HepG2 (cell line): ENCODE measurements at regions not wholly inside any gene's neighbourhood (a gene's known extent, or its start where the extent isn't known, plus 50 kb on each side); places are given as distances from the start of the nearest gene placed in this dataset.

Experiments used
- ATAC-seq: fragments of 200-7000 bp; cut with Tn5 transposase; 3 replicates; pipeline ENCODE4 v1.9.1; 2020; ENCODE audit warnings: mild to moderate bottlenecking, moderate library complexity
- BruUV-seq: library from RNA; stranded (reverse); fragments of 400-500 nt; replicated peaks from 2 replicates; lab custom pipeline; 2021; lab: Mats Ljungman, UMichigan
- CTCF ChIA-PET: fragments of 300-600 bp; formaldehyde crosslinking; extraction: SDS; loops from one replicate; lab custom pipeline; 2021; ENCODE audit warnings: low total read pairs, inconsistent platforms, low intra/inter-chr PET ratio; lab: Yijun Ruan, JAX
- POLR2A ChIA-PET: fragments of 350-600 bp; sonication (Branson Sonifier 250); formaldehyde crosslinking; loops from one replicate; lab custom pipeline; 2020; ENCODE audit warnings: antibody characterized with exemption, inconsistent platforms; lab: Yijun Ruan, JAX
- DNase-seq: peaks from one replicate; pipeline ENCODE4 v3.0.0-alpha.2; 2015; ENCODE audit warnings: low spot score
- FAIRE-seq: peaks from 3 replicates; lab custom pipeline; 2011; peaks lifted over from hg19 to GRCh38; lab: Jason Lieb, UNC
- H2AFZ ChIP-seq: one replicate; pipeline ENCODE4 v1.6.1; 2011; ENCODE audit warnings: low read length, inconsistent platforms
- H3K27ac ChIP-seq: fragments of 300-600 bp; 3 replicates; pipeline ENCODE4 v1.8.0; 2011; ENCODE audit warnings: mixed run types, mild to moderate bottlenecking, mixed read lengths, low read length, inconsistent platforms; ENCODE audit not compliant: insufficient read depth; ENCODE audit errors: extremely low read length
- H3K27me3 ChIP-seq, 2 experiments: fragments of 200-600 bp in 1 of 2; 2 replicates in 1 of 2; 3 replicates in 1 of 2; pipeline versions ENCODE4 v1.6.0 to v1.8.0; 2011; ENCODE audit warnings: low read length in 2 of 2, mild to moderate bottlenecking in 2 of 2, moderate library complexity in 2 of 2, inconsistent platforms in 1 of 2; ENCODE audit not compliant: insufficient read depth in 2 of 2, control insufficient read depth in 1 of 2
- H3K36me3 ChIP-seq, 2 experiments: fragments of 200-600 bp in 1 of 2; replicated peaks in 1 of 2; 2 replicates in 1 of 2; 3 replicates in 1 of 2; pipeline versions ENCODE4 v1.5.1 to v1.8.0; 2011; ENCODE audit warnings: low read length in 2 of 2, inconsistent platforms in 1 of 2; ENCODE audit not compliant: insufficient read depth in 2 of 2, control insufficient read depth in 1 of 2
- H3K4me1 ChIP-seq: 2 replicates; pipeline ENCODE4 v1.5.1; 2012; ENCODE audit warnings: low read length, inconsistent platforms; ENCODE audit not compliant: insufficient read depth
- H3K4me2 ChIP-seq: 2 replicates; pipeline ENCODE4 v1.6.0; 2011; ENCODE audit warnings: low read depth, low read length, inconsistent platforms
- H3K4me3 ChIP-seq, 3 experiments: fragments of 200-600 bp in 1 of 3; sonication (generic), shearing (Covaris generic) in 1 of 3; replicated peaks in 1 of 3; 2 replicates each; pipeline ENCODE4 v1.5.1; 2011 to 2016; ENCODE audit warnings: low read length in 3 of 3, inconsistent platforms in 2 of 3, low read depth in 2 of 3, mild to moderate bottlenecking in 2 of 3, control low read depth in 1 of 3, mixed read lengths in 1 of 3; ENCODE audit not compliant: insufficient read depth in 1 of 3
- H3K79me2 ChIP-seq: one replicate; pipeline ENCODE4 v1.6.1; 2011; ENCODE audit warnings: low read length, inconsistent platforms; ENCODE audit not compliant: insufficient read depth
- H3K9ac ChIP-seq: 2 replicates; pipeline ENCODE4 v1.6.0; 2011; ENCODE audit warnings: mild to moderate bottlenecking, low read depth, low read length, inconsistent platforms; ENCODE audit not compliant: insufficient read depth
- H3K9me3 ChIP-seq: 2 replicates; pipeline ENCODE4 v1.5.1; 2012; ENCODE audit warnings: mild to moderate bottlenecking, low read length
- H4K20me1 ChIP-seq: 2 replicates; pipeline ENCODE4 v1.6.0; 2011; ENCODE audit warnings: inconsistent platforms, mild to moderate bottlenecking, low read length, moderate library complexity; ENCODE audit not compliant: insufficient read depth
- CHD4 ChIP-seq: fragments of 200-600 bp; sonication (generic); IDR thresholded peaks from 2 replicates; pipeline ENCODE4 v1.7.0; 2017; ENCODE audit warnings: mild to moderate bottlenecking, low read length, borderline replicate concordance
- JUND ChIP-seq: sonication (generic); formaldehyde crosslinking; IDR thresholded peaks from 2 replicates; pipeline ENCODE4 v1.8.0; 2022; ENCODE audit warnings: mild to moderate bottlenecking, missing genetic modification reagents
- MEIS2 ChIP-seq: sonication (generic); formaldehyde crosslinking; IDR thresholded peaks from 2 replicates; pipeline ENCODE4 v1.9.0; 2021; ENCODE audit warnings: mild to moderate bottlenecking, missing genetic modification reagents
- MTA3 ChIP-seq: sonication (generic); formaldehyde crosslinking; IDR thresholded peaks from 2 replicates; pipeline ENCODE4 v1.4.0; 2020; ENCODE audit warnings: missing genetic modification reagents
- ZNF484 ChIP-seq: sonication (generic); formaldehyde crosslinking; IDR thresholded peaks from 2 replicates; pipeline ENCODE4 v1.5.1; 2020; ENCODE audit warnings: mild to moderate bottlenecking, low read depth, missing genetic modification reagents, borderline replicate concordance
- ZNF747 ChIP-seq: sonication (generic); formaldehyde crosslinking; IDR thresholded peaks from 2 replicates; pipeline ENCODE4 v1.8.1; 2023; ENCODE audit warnings: missing genetic modification reagents, mild to moderate bottlenecking, borderline replicate concordance
- ZNF790 ChIP-seq: sonication (generic); formaldehyde crosslinking; IDR thresholded peaks from 2 replicates; pipeline ENCODE4 v1.8.0; 2022; ENCODE audit warnings: missing genetic modification reagents, mild to moderate bottlenecking, borderline replicate concordance
- WGBS: methylation state at CpG from one replicate; pipeline ENCODE4 v1.1.6; 2017; ENCODE audit warnings: low lambda C conversion rate; 5-methylcytosine and 5-hydroxymethylcytosine counted together
- in situ Hi-C: cut with HindIII; loops from 2 replicates; pipeline ENCODE4 v1.10.0; 2017; ENCODE audit warnings: low pct_unique_long_range_greater_than_20kb; ENCODE audit not compliant: extremely low pct_ligation_motif_present
- intact Hi-C: fragments of 100-400 bp; cut with micrococcal nuclease; formaldehyde crosslinking; loops from one replicate; pipeline ENCODE4 v1.10.0; 2022; ENCODE audit not compliant: unreplicated experiment
- TF ChIP-seq, protein P1 (sequence below): sonication (generic); formaldehyde crosslinking; IDR thresholded peaks from 2 replicates; pipeline ENCODE4 v1.5.0; 2020; ENCODE audit warnings: mild to moderate bottlenecking, missing genetic modification reagents
- TF ChIP-seq, protein P2 (sequence below): sonication (generic); formaldehyde crosslinking; conservative IDR thresholded peaks from 2 replicates; pipeline ENCODE4 v1.4.0; 2020; ENCODE audit warnings: missing genetic modification reagents

DNA sequence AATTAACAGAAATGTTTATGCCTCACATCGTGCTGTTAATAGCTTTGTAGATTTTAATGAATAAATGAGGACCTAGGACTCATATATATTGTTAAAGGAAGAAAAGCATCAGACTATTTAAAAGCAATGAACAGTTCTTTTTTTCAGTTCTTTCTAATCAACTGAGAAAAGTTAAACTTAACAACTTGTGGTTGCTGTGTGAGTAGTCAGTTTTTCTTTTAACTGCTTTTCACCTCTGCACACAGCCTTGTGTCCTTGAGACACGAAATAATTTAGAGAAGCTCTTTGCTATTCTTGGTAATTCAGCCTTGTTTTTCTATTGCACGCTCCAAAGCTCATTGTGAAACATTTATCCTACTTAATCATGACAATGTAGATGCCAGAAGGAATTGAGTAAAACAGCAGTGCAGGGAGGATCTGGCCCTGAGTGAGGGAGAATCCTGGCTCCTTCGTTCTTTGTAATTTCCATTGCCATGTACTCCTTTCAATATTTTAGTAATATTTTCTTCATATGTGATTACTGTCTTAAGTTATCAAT lies 499.0 kb downstream of the PYDC2 start:
- Histone ChIP-seq H3K9ac (no peak overlapping the region), H3K36me3 (no peaks in the 10 kb centered on the region), H4K20me1 (no peaks in the 10 kb centered on the region), H3K4me3 (no peak overlapping the region), H3K27me3 (no peaks in the 10 kb centered on the region), H3K4me2 (no peak overlapping the region), H2AFZ (no peak overlapping the region), H3K9me3 (no peaks in the 10 kb centered on the region; the same call in 1 of the 2 replicates), H3K79me2 (no peaks in the 10 kb centered on the region), H3K27ac (no peak overlapping the region), H3K4me1 (no peaks in the 10 kb centered on the region)
- ChIA-PET POLR2A (no interaction called here), CTCF (no interaction called here)
- FAIRE-seq (no peak), ATAC-seq (no peak), DNase-seq (no peak)
- intact Hi-C loops (no loop called here), in situ Hi-C loops (no loop called here)
- whole genome bisulfite sequencing = 10% methylated on average over 4 of the region's 4 CpGs
- TF ChIP-seq, protein P1, sequence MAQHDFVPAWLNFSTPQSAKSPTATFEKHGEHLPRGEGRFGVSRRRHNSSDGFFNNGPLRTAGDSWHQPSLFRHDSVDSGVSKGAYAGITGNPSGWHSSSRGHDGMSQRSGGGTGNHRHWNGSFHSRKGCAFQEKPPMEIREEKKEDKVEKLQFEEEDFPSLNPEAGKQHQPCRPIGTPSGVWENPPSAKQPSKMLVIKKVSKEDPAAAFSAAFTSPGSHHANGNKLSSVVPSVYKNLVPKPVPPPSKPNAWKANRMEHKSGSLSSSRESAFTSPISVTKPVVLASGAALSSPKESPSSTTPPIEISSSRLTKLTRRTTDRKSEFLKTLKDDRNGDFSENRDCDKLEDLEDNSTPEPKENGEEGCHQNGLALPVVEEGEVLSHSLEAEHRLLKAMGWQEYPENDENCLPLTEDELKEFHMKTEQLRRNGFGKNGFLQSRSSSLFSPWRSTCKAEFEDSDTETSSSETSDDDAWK (CRISPR knock-in tag) = no peak
- TF ChIP-seq CHD4 (no peak), JUND (CRISPR knock-in tag) (no peak), MTA3 (no peak), ZNF790 (no peak), ZNF484 (CRISPR knock-in tag) (no peak), ZNF747 (no peak), MEIS2 (CRISPR knock-in tag) (no peak)
- TF ChIP-seq, protein P2, sequence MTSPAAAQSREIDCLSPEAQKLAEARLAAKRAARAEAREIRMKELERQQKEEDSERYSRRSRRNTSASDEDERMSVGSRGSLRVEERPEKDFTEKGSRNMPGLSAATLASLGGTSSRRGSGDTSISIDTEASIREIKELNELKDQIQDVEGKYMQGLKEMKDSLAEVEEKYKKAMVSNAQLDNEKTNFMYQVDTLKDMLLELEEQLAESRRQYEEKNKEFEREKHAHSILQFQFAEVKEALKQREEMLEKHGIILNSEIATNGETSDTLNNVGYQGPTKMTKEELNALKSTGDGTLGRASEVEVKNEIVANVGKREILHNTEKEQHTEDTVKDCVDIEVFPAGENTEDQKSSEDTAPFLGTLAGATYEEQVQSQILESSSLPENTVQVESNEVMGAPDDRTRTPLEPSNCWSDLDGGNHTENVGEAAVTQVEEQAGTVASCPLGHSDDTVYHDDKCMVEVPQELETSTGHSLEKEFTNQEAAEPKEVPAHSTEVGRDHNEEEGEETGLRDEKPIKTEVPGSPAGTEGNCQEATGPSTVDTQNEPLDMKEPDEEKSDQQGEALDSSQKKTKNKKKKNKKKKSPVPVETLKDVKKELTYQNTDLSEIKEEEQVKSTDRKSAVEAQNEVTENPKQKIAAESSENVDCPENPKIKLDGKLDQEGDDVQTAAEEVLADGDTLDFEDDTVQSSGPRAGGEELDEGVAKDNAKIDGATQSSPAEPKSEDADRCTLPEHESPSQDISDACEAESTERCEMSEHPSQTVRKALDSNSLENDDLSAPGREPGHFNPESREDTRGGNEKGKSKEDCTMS (CRISPR knock-in tag) = no peak
- BruUV-seq = no TSS peak
